Left lung (tissue), 4 donors: ENCODE measurements at regions not wholly inside any gene's neighbourhood (a gene's known extent, or its start where the extent isn't known, plus 50 kb on each side); places are given as distances from the start of the nearest gene placed in this dataset.

Source experiments
- ATAC-seq: fragments of 200-7000 bp; cut with Tn5 transposase; one replicate; pipeline ENCODE4 v1.9.1; 2020; ENCODE audit warnings: moderate library complexity
- DNase-seq, 4 donors: peaks; one replicate each; pipeline ENCODE4 v3.0.0-alpha.2; 2013 to 2020
- H3K27ac ChIP-seq, 2 donors: fragments of 200-600 bp; sonication (generic) in 1 of 2; one replicate each; pipeline versions ENCODE4 v1.5.0 to v1.8.0; 2020 to 2021
- H3K27me3 ChIP-seq, 2 donors: fragments of 200-600 bp; sonication (generic) in 1 of 2; one replicate each; pipeline versions ENCODE4 v1.5.0 to v1.8.0; 2020 to 2021
- H3K36me3 ChIP-seq, 2 donors: fragments of 200-600 bp; sonication (generic) in 1 of 2; one replicate each; pipeline versions ENCODE4 v1.5.0 to v1.8.0; 2020 to 2021
- H3K4me1 ChIP-seq, 2 donors: fragments of 200-600 bp; one replicate each; pipeline ENCODE4 v1.8.0; 2021
- H3K4me3 ChIP-seq, 2 donors: fragments of 200-600 bp; sonication (generic) in 1 of 2; one replicate each; pipeline versions ENCODE4 v1.5.0 to v1.8.0; 2020 to 2021; ENCODE audit warnings: mild to moderate bottlenecking in 1 of 2
- H3K9me3 ChIP-seq, 2 donors: fragments of 200-600 bp; sonication (generic) in 1 of 2; one replicate each; pipeline versions ENCODE4 v1.5.0 to v1.8.0; 2020 to 2021
- CTCF ChIP-seq, 2 donors: fragments of 200-600 bp; sonication (generic) in 1 of 2; IDR thresholded peaks; one replicate each; pipeline versions ENCODE4 v1.5.0 to v1.8.0; 2021; ENCODE audit warnings: antibody characterized with exemption in 2 of 2
- intact Hi-C, 2 donors: fragments of 100-400 bp; cut with DNase I; formaldehyde crosslinking; loops; one replicate each; pipeline versions ENCODE4 v1.11.2 to v1.14.2; 2022
- donor health status: DM: no; HTN: yes; CAD: no.
- donor health status: DM: no; HTN: no; CAD: no.

DNA sequence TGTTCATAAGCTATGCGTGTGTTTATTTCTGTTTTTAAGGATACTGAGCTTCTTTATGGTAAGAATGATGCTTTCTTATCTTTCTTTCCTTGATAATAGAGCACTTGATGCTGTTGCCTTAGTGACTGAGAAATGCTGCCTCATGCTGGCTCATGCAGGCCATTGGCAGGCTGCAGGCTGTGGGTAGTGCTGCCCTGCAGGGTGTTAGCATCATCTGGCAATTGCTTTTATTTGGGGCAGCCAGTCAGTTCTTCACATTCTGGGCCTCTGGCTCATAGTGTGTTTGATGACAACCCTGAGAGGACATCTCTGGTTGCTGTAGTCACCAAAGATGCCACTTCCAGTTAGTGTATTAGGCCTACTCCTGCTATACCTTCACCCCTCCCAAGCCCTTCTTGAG is 66.2 kb upstream of the ONECUT1 start:
- ATAC-seq (no peak), DNase-seq (no peak)
- intact Hi-C loops, result no loop called here
- no peak overlapping the region for H3K4me3 ChIP-seq
- no peaks in the 10 kb centered on the region for H3K36me3 ChIP-seq
- H3K4me1 ChIP-seq, result no peaks in the 10 kb centered on the region
- TF ChIP-seq CTCF (IDR thresholded peaks at IDR 0.05), result no peak
- H3K27me3 ChIP-seq, result peaks cover 0 to 55% of the 10 kb centered on the region in 2 donors
- H3K9me3 ChIP-seq, result no peaks in the 10 kb centered on the region
- no peak overlapping the region for H3K27ac ChIP-seq

DNA sequence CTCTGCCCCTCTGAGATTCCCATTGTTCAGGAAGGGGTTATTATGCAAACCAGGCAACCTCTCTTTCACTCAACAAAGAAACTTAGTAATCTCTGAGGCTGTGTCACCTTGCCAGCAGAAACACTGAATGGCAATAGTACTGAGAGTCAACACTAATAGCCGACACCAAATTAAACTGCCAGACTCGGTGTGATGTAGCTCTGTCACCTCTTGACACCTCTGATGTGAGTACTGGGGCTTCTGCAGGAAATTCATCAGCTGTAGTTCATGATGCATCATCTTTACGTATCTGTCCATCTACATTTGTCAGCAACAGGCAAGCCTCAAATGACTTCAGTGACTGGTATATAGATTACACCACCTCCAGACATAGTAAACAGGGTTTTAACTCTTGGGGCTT is 65.0 kb upstream of the ONECUT1 start:
- DNase-seq, result no peak

DNA sequence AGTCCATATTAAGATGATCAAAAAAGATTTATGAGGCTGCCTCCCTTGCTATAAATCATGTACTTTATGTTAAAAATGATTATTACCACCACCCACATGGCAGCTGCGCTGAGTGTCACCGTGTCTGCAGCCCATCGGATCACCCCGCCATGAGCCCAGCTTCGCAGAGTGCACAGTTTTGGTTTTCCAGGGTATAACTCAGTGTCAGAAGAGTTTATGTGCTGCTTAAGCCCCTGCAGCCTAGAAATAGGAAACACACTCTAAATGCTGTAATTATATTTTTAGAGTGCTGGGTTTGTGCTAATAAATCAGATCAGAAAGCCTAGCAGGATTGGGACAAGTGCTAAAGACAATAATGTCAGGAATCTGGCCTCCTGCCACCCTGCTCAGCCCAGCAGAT is 54.7 kb upstream of the ONECUT1 start:
- ATAC-seq (no peak), DNase-seq (no peak)
- Histone ChIP-seq H3K27ac (no peak overlapping the region), H3K36me3 (no peaks in the 10 kb centered on the region), H3K4me3 (no peak overlapping the region), H3K27me3 (peaks cover 0 to 11% of the 10 kb centered on the region in 2 donors), H3K4me1 (no peaks in the 10 kb centered on the region), H3K9me3 (peaks cover 0 to 9% of the 10 kb centered on the region in 2 donors)
- TF ChIP-seq CTCF (IDR thresholded peaks at IDR 0.05), result no peak
- intact Hi-C loops, result no loop called here

More for the DNA sequence above, 65.0 kb upstream of the ONECUT1 start:
- Histone ChIP-seq H3K4me1 (no peaks in the 10 kb centered on the region), H3K36me3 (no peaks in the 10 kb centered on the region), H3K4me3 (no peak overlapping the region), H3K27ac (no peak overlapping the region), H3K9me3 (no peaks in the 10 kb centered on the region), H3K27me3 (peaks cover 0 to 55% of the 10 kb centered on the region in 2 donors)
- intact Hi-C loops, result no loop called here
- no peak for TF ChIP-seq CTCF (IDR thresholded peaks at IDR 0.05)
- ATAC-seq, result no peak
